Liver (tissue), 3 donors: ENCODE measurements at regions not wholly inside any gene's neighbourhood (a gene's known extent, or its start where the extent isn't known, plus 50 kb on each side); places are given as distances from the start of the nearest gene placed in this dataset.

Experiments
- ATF3 ChIP-seq: IDR thresholded peaks from 2 replicates; pipeline ENCODE4 v1.6.1; 2016; ENCODE audit warnings: antibody characterized with exemption
- CTCF ChIP-seq: fragments of 150-350 bp; IDR thresholded peaks from 2 replicates; pipeline ENCODE4 v1.5.1; 2017; ENCODE audit warnings: improper control_type of control experiment, low read depth, low read length; ENCODE audit not compliant: missing input control
- EGR1 ChIP-seq, 2 donors: IDR thresholded peaks; 2 replicates each; pipeline ENCODE4 v1.6.1; 2016 to 2018; ENCODE audit warnings: antibody characterized with exemption in 2 of 2, low read depth in 2 of 2
- HNF4A ChIP-seq, 2 donors: conservative IDR thresholded peaks; 2 replicates each; pipeline ENCODE4 v1.6.1; 2016; ENCODE audit warnings: antibody characterized with exemption in 2 of 2, mild to moderate bottlenecking in 2 of 2
- JUND ChIP-seq, 2 donors: IDR thresholded peaks; 2 replicates each; pipeline ENCODE4 v1.6.1; 2016; ENCODE audit warnings: antibody characterized with exemption in 2 of 2
- NR2F2 ChIP-seq: IDR thresholded peaks from 2 replicates; pipeline ENCODE4 v1.6.1; 2016; ENCODE audit warnings: antibody characterized with exemption
- RAD21 ChIP-seq, 2 donors: IDR thresholded peaks; 2 replicates each; pipeline ENCODE4 v1.6.1; 2016; ENCODE audit warnings: antibody characterized with exemption in 2 of 2, mild to moderate bottlenecking in 2 of 2
- TAF1 ChIP-seq: conservative IDR thresholded peaks from 2 replicates; pipeline ENCODE4 v1.6.1; 2016; ENCODE audit warnings: antibody characterized with exemption, mild to moderate bottlenecking
- ZBTB33 ChIP-seq: IDR thresholded peaks from 2 replicates; pipeline ENCODE4 v1.6.1; 2016; ENCODE audit warnings: antibody characterized with exemption
- TF ChIP-seq, protein P1 (sequence below): IDR thresholded peaks from 2 replicates; pipeline ENCODE4 v1.6.1; 2016; ENCODE audit warnings: antibody characterized with exemption
- TF ChIP-seq, protein P2 (sequence below): IDR thresholded peaks from 2 replicates; pipeline ENCODE4 v1.6.1; 2016; ENCODE audit warnings: antibody characterized with exemption, mild to moderate bottlenecking
- donor health status: healthy.
- donor health status: healthy.

GRCh38 chrX:51834076-51834475, 59.3 kb upstream of the MAGED1 start:
- TF ChIP-seq CTCF (no peak), NR2F2 (no peak), HNF4A (conservative IDR thresholded peaks at IDR 0.05) (no peak), JUND (IDR thresholded peaks at IDR 0.05) (no peak), ATF3 (no peak), EGR1 (IDR thresholded peaks at IDR 0.05; ENCODE audit: low read depth in 2 of 2) (no peak), ZBTB33 (no peak), TAF1 (no peak), RAD21 (IDR thresholded peaks at IDR 0.05) (no peak)
- TF ChIP-seq, protein P1, sequence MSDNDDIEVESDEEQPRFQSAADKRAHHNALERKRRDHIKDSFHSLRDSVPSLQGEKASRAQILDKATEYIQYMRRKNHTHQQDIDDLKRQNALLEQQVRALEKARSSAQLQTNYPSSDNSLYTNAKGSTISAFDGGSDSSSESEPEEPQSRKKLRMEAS = no peak
- TF ChIP-seq, protein P2, sequence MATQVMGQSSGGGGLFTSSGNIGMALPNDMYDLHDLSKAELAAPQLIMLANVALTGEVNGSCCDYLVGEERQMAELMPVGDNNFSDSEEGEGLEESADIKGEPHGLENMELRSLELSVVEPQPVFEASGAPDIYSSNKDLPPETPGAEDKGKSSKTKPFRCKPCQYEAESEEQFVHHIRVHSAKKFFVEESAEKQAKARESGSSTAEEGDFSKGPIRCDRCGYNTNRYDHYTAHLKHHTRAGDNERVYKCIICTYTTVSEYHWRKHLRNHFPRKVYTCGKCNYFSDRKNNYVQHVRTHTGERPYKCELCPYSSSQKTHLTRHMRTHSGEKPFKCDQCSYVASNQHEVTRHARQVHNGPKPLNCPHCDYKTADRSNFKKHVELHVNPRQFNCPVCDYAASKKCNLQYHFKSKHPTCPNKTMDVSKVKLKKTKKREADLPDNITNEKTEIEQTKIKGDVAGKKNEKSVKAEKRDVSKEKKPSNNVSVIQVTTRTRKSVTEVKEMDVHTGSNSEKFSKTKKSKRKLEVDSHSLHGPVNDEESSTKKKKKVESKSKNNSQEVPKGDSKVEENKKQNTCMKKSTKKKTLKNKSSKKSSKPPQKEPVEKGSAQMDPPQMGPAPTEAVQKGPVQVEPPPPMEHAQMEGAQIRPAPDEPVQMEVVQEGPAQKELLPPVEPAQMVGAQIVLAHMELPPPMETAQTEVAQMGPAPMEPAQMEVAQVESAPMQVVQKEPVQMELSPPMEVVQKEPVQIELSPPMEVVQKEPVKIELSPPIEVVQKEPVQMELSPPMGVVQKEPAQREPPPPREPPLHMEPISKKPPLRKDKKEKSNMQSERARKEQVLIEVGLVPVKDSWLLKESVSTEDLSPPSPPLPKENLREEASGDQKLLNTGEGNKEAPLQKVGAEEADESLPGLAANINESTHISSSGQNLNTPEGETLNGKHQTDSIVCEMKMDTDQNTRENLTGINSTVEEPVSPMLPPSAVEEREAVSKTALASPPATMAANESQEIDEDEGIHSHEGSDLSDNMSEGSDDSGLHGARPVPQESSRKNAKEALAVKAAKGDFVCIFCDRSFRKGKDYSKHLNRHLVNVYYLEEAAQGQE = no peak
